Coronary artery (tissue), 2 donors: ENCODE measurements at regions not wholly inside any gene's neighbourhood (a gene's known extent, or its start where the extent isn't known, plus 50 kb on each side); places are given as distances from the start of the nearest gene placed in this dataset.

Experiments
- DNase-seq: peaks from one replicate; pipeline ENCODE4 v3.0.0-alpha.2; 2017; ENCODE audit warnings: low spot score
- H3K27ac ChIP-seq, 2 donors: fragments of 200-600 bp; sonication (generic); one replicate each; pipeline ENCODE4 v1.5.1; 2016 to 2019
- H3K4me3 ChIP-seq: fragments of 200-600 bp; sonication (generic); 2 replicates; pipeline ENCODE4 v1.5.1; 2016; ENCODE audit warnings: mild to moderate bottlenecking, moderate library complexity
- CTCF ChIP-seq: fragments of 200-600 bp; sonication (generic); IDR thresholded peaks from one replicate; pipeline ENCODE4 v1.5.1; 2019; ENCODE audit warnings: antibody characterized with exemption

GRCh38 chr5:61614606-61615005 is 282.5 kb downstream of the ZSWIM6 start:
- Histone ChIP-seq H3K27ac (no peak overlapping the region), H3K4me3 (no peak overlapping the region)
- TF ChIP-seq CTCF = no peak
- no peak for DNase-seq

- no peak for DNase-seq
- TF ChIP-seq CTCF = no peak
- H3K27ac ChIP-seq = no peak overlapping the region
- no peak overlapping the region for H3K4me3 ChIP-seq
Observed at GRCh38 chr5:61617039-61617438, 285.0 kb downstream of the ZSWIM6 start.

GRCh38 chr5:61617995-61618525 is 286.0 kb downstream of the ZSWIM6 start:
- H3K4me3 ChIP-seq = no peak overlapping the region
- no peak overlapping the region for H3K27ac ChIP-seq
- TF ChIP-seq CTCF = no peak
- DNase-seq = no peak

GRCh38 chr5:61618577-61618976 is 286.5 kb downstream of the ZSWIM6 start:
- no peak for DNase-seq
- no peak overlapping the region for H3K4me3 ChIP-seq
- no peak overlapping the region for H3K27ac ChIP-seq
- no peak for TF ChIP-seq CTCF

GRCh38 chr5:61619289-61619688 is 287.2 kb downstream of the ZSWIM6 start:
- no peak for TF ChIP-seq CTCF
- Histone ChIP-seq H3K27ac (peak overlapping the region; percentile 67 to 69), H3K4me3 (no peak overlapping the region)
- DNase-seq = no peak

- Histone ChIP-seq H3K27ac (peak overlapping the region; percentile 67 to 69), H3K4me3 (no peak overlapping the region)
- no peak for DNase-seq
- no peak for TF ChIP-seq CTCF
Observed at GRCh38 chr5:61619777-61620518, 287.9 kb downstream of the ZSWIM6 start.

GRCh38 chr5:61620699-61621182 is 288.7 kb downstream of the ZSWIM6 start:
- no peak for TF ChIP-seq CTCF
- Histone ChIP-seq H3K4me3 (no peak overlapping the region), H3K27ac (peak overlapping the region; percentile 67 to 69)
- DNase-seq = no peak
